ENCODE measurements at regions not wholly inside any gene's neighbourhood (a gene's known extent, or its start where the extent isn't known, plus 50 kb on each side); places are given as distances from the start of the nearest gene placed in this dataset.

DNA sequence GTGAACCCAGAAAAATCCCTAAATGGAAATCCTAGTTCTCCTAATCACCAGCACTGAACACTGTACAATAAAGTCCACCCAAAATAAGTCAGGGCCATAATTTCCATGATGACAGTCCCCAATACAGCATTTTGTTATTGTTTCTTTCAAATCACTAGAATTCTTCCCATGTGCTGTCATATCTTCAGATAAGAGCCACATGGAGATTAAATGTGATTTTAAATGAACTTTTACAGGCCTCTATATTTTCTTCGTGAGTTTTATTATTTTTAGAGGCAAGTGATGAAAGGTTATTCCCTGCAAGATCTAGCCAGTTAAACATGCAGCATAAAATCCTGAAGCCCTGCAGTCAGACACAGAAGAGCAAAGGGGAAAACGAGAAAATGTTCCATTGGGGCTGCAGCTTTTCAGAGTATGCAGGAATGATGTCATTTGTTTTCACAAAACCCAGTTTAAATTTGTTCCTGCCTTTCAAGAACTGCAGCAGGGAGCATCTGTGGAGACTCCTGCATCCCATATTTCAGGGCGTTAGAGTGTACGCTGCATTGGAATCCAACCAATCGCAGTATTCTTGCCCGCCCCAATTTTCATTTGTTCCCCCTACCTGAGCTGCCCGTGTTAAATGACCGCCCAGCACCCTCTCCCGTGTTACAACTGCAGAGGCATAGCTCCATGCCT is 167.2 kb upstream of the KLF12 start:
- Mint-ChIP-seq H3K9me3 (no peaks in the 10 kb centered on the region), H3K36me3 (ENCODE audit: low read depth) (no peaks in the 10 kb centered on the region), H3K27me3 (ENCODE audit: insufficient read depth, low read depth, poor library complexity) (no peaks in the 10 kb centered on the region), H3K4me3 (peak overlapping the region; percentile 49), H3K4me1 (peaks cover 35% of the 10 kb centered on the region), H3K27ac (peak overlapping the region; percentile 48)
- no peaks in the 10 kb centered on the region for H3K79me2 ChIP-seq (replicated peaks; ENCODE audit: insufficient read depth)
- peak; percentile 84 for ATAC-seq
- peaks cover 22% of the 10 kb centered on the region for H3K4me1 ChIP-seq (ENCODE audit: insufficient read depth)
- no peaks in the 10 kb centered on the region for H3K9me2 ChIP-seq (ENCODE audit: insufficient read depth)
- H3K4me2 ChIP-seq: peak overlapping the region; percentile 57
- TF ChIP-seq, protein P1, sequence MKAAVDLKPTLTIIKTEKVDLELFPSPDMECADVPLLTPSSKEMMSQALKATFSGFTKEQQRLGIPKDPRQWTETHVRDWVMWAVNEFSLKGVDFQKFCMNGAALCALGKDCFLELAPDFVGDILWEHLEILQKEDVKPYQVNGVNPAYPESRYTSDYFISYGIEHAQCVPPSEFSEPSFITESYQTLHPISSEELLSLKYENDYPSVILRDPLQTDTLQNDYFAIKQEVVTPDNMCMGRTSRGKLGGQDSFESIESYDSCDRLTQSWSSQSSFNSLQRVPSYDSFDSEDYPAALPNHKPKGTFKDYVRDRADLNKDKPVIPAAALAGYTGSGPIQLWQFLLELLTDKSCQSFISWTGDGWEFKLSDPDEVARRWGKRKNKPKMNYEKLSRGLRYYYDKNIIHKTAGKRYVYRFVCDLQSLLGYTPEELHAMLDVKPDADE (IDR thresholded peaks at IDR 0.05): no peak
- no peak for TF ChIP-seq ZNF114 (CRISPR knock-in tag; IDR thresholded peaks at IDR 0.05)
- TF ChIP-seq EZH2 (IDR thresholded peaks at IDR 0.05; ENCODE audit: low read depth, unreplicated experiment): no peak
- TF ChIP-seq CREB1 (CRISPR knock-in tag; IDR thresholded peaks at IDR 0.05; ENCODE audit: low read depth): no peak
- H2AFZ ChIP-seq: no peak overlapping the region
- H3F3A ChIP-seq (replicated peaks; ENCODE audit: low read depth): no peaks in the 10 kb centered on the region
- H3K36me3 ChIP-seq (ENCODE audit: insufficient read depth): no peaks in the 10 kb centered on the region
- DNase-seq (ENCODE audit: low spot score): peak; percentile 39
- no peaks in the 10 kb centered on the region for H3K27me3 ChIP-seq (ENCODE audit: insufficient read depth)
- peak overlapping the region; percentile 29; the same call in 1 of the 2 replicates for H3K27ac ChIP-seq (ENCODE audit: low read depth)
- H4K20me1 ChIP-seq (replicated peaks; ENCODE audit: insufficient read depth): no peaks in the 10 kb centered on the region
- peak overlapping the region; percentile 26; the same call in 1 of the 2 replicates for H3K4me3 ChIP-seq

DNA sequence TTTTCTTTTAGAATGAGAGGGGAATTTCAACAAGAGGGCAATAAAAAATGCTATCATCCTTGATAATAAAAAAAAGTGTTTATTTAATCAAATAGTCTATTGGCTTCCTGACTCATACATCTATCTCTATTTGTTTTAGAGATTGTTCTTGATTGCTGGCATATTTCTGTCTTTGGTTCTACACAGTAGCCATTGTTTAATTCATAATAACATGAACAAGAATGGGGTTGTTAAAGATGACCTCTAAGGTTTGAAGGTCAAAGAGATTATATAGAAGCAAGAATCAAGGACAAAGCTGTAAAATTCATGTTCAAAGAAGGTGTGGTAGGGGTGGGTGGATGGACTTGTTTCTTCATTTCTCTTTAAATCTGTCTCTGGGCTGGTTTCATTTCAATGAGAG is 166.0 kb upstream of the KLF12 start:
- Mint-ChIP-seq H3K36me3 (ENCODE audit: low read depth) (no peaks in the 10 kb centered on the region), H3K27ac (no peak overlapping the region), H3K27me3 (ENCODE audit: insufficient read depth, low read depth, poor library complexity) (no peaks in the 10 kb centered on the region), H3K9me3 (no peaks in the 10 kb centered on the region), H3K4me1 (peaks cover 26% of the 10 kb centered on the region), H3K4me3 (no peak overlapping the region)
- no peak for TF ChIP-seq ZNF331 (CRISPR knock-in tag; IDR thresholded peaks at IDR 0.05; ENCODE audit: low read depth)
- Histone ChIP-seq H4K20me1 (replicated peaks; ENCODE audit: insufficient read depth) (no peaks in the 10 kb centered on the region), H3K4me2 (no peak overlapping the region), H3K36me3 (ENCODE audit: insufficient read depth) (no peaks in the 10 kb centered on the region), H3K9me2 (ENCODE audit: insufficient read depth) (no peaks in the 10 kb centered on the region), H3K4me1 (ENCODE audit: insufficient read depth) (peaks cover 22% of the 10 kb centered on the region), H3K79me2 (replicated peaks; ENCODE audit: insufficient read depth) (no peaks in the 10 kb centered on the region), H3K27ac (ENCODE audit: low read depth) (no peak overlapping the region), H2AFZ (no peak overlapping the region), H3F3A (replicated peaks; ENCODE audit: low read depth) (no peaks in the 10 kb centered on the region), H3K27me3 (ENCODE audit: insufficient read depth) (no peaks in the 10 kb centered on the region), H3K4me3 (no peak overlapping the region)
- no peak for DNase-seq (ENCODE audit: low spot score)
- ATAC-seq: no peak

DNA sequence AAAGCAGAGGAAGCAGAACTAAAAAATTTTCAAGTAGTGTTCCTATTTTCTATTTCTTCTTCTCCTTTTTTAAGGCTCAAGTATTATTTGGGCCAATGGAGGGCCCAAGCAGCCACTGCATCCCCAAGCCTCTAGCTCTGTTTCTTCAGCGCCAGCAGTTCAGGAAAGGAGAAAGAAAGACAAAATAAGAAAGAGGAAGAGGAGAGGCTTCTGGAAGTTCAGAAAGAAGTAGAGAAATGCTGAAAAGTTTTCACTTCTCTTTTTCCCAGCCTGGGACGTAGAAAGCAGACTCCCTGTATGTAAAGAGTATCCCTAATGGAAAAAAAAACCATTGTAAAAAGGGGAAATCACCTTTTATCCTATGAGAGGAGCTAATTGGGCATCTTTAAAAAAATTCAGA is 165.5 kb upstream of the KLF12 start:
- Histone ChIP-seq H3F3A (replicated peaks; ENCODE audit: low read depth) (no peaks in the 10 kb centered on the region), H3K36me3 (ENCODE audit: insufficient read depth) (no peaks in the 10 kb centered on the region), H3K4me3 (no peak overlapping the region), H3K4me2 (no peak overlapping the region), H3K27me3 (ENCODE audit: insufficient read depth) (no peaks in the 10 kb centered on the region), H2AFZ (no peak overlapping the region), H3K79me2 (replicated peaks; ENCODE audit: insufficient read depth) (no peaks in the 10 kb centered on the region), H3K9me2 (ENCODE audit: insufficient read depth) (no peaks in the 10 kb centered on the region), H3K27ac (ENCODE audit: low read depth) (no peak overlapping the region), H4K20me1 (replicated peaks; ENCODE audit: insufficient read depth) (no peaks in the 10 kb centered on the region), H3K4me1 (ENCODE audit: insufficient read depth) (peaks cover 22% of the 10 kb centered on the region)
- no peaks in the 10 kb centered on the region for H3K36me3 Mint-ChIP-seq (ENCODE audit: low read depth)
- H3K9me3 Mint-ChIP-seq: no peaks in the 10 kb centered on the region
- H3K4me3 Mint-ChIP-seq: no peak overlapping the region
- no peak overlapping the region for H3K27ac Mint-ChIP-seq
- H3K4me1 Mint-ChIP-seq: peaks cover 26% of the 10 kb centered on the region
- ATAC-seq (no peak), DNase-seq (ENCODE audit: low spot score) (no peak)
- no peaks in the 10 kb centered on the region for H3K27me3 Mint-ChIP-seq (ENCODE audit: insufficient read depth, low read depth, poor library complexity)
- TF ChIP-seq ZNF114 (CRISPR knock-in tag; IDR thresholded peaks at IDR 0.05) (no peak), EZH2phosphoT487 (IDR thresholded peaks at IDR 0.05; ENCODE audit: unreplicated experiment) (no peak), CREB1 (CRISPR knock-in tag; IDR thresholded peaks at IDR 0.05; ENCODE audit: low read depth) (no peak)
- TF ChIP-seq, protein P2, sequence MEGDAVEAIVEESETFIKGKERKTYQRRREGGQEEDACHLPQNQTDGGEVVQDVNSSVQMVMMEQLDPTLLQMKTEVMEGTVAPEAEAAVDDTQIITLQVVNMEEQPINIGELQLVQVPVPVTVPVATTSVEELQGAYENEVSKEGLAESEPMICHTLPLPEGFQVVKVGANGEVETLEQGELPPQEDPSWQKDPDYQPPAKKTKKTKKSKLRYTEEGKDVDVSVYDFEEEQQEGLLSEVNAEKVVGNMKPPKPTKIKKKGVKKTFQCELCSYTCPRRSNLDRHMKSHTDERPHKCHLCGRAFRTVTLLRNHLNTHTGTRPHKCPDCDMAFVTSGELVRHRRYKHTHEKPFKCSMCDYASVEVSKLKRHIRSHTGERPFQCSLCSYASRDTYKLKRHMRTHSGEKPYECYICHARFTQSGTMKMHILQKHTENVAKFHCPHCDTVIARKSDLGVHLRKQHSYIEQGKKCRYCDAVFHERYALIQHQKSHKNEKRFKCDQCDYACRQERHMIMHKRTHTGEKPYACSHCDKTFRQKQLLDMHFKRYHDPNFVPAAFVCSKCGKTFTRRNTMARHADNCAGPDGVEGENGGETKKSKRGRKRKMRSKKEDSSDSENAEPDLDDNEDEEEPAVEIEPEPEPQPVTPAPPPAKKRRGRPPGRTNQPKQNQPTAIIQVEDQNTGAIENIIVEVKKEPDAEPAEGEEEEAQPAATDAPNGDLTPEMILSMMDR (conservative IDR thresholded peaks at IDR 0.05; ENCODE audit: low read depth in 2 of 2): no peak
